ENCODE measurements at regions not wholly inside any gene's neighbourhood (a gene's known extent, or its start where the extent isn't known, plus 50 kb on each side); places are given as distances from the start of the nearest gene placed in this dataset.

DNA sequence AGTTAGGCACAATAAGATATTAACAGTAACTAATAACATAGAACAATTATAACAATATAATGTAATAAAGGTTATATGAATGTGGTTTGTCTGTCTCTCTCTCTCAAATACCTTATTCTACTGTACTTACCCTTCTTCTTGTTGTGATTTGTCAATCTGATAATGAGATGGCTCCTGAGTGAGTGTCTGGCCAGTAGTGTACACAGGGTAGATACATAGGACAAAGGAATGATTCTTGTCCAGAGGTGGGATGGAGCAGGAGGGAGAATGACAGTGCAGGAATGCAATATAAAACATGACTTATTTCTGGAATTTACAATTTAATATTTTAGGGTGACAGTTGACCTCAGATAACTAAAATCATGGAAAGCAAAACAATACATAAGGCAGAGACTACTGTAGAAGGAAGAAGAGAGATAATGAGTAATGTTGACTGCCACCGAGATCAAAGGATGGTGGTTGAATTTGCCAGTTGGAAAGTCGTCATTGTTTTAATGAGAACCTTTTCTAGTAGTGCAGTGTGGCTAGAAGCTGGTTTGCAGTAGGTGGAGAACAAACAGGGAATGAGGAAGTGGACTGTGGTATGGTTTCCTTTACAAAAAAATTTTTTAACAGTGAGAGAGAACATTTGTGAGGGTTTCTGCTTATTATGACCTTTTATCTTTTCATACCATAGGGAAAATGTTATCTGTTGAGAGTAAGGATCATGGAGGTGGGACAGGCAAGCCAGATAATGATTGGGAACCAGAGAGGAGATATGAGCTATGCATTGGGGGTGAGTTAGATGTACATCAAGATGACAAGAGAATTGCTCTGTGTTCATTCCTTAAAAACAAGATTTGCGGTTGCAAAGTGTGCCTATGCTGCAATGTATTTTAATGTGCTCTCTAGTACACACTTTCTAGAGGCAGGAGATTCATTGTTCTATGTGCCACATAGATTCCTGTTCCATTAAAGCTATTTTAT, 458.3 kb downstream of the BTG1 start:
- no peak overlapping the region for H3K4me3 ChIP-seq (ENCODE audit: low read depth, low read length)
- DNase-seq (ENCODE audit: low read depth): peak; percentile 32
- TF ChIP-seq, protein P1, sequence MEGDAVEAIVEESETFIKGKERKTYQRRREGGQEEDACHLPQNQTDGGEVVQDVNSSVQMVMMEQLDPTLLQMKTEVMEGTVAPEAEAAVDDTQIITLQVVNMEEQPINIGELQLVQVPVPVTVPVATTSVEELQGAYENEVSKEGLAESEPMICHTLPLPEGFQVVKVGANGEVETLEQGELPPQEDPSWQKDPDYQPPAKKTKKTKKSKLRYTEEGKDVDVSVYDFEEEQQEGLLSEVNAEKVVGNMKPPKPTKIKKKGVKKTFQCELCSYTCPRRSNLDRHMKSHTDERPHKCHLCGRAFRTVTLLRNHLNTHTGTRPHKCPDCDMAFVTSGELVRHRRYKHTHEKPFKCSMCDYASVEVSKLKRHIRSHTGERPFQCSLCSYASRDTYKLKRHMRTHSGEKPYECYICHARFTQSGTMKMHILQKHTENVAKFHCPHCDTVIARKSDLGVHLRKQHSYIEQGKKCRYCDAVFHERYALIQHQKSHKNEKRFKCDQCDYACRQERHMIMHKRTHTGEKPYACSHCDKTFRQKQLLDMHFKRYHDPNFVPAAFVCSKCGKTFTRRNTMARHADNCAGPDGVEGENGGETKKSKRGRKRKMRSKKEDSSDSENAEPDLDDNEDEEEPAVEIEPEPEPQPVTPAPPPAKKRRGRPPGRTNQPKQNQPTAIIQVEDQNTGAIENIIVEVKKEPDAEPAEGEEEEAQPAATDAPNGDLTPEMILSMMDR (IDR thresholded peaks at IDR 0.05; ENCODE audit: insufficient read depth, low read depth, low read length, missing control alignments): no peak

DNA sequence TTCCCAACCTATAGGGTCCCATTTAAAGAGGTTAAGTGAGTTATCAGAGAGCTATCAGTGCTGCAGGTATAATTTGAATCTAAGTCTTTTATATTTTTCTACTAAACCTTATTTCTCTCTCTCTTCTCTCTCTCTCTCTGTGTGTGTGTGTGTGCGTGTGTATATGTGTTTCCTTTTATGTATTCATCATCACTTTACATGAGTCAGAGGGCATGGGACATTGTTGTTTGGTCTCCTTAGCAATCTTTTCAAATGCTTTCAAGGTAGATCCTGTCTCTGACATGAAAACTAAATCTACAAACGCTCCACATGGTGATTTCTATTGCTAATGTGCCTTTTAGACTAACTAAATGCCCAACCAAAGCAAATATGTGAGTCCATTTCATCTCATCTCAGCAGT, 459.7 kb downstream of the BTG1 start:
- DNase-seq (ENCODE audit: low read depth): no peak
- TF ChIP-seq, protein P1 (IDR thresholded peaks at IDR 0.05; ENCODE audit: insufficient read depth, low read depth, low read length, missing control alignments): no peak
- no peak overlapping the region for H3K4me3 ChIP-seq (ENCODE audit: low read depth, low read length)

DNA sequence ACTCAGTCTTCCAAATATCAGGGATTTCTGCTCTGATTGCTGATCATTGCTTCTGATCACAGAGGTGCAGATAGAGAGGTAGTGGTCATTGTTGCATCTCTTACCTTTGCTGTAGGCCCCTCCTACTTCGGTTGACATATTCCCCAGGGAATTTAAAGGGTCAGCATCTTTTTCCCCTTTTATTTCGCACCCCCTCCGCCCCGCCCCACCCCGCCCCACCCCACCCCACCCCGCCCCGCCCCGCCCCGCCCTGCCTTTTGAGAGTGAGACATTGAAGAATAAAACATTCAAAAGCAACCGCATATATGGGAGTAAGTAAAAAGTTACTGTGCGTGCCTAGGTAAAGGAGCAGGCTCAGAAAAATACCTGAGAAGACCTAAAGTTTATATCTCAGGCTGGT, 463.9 kb downstream of the BTG1 start:
- H3K4me3 ChIP-seq (ENCODE audit: low read depth, low read length): no peak overlapping the region
- DNase-seq (ENCODE audit: low read depth): no peak
- TF ChIP-seq, protein P1 (IDR thresholded peaks at IDR 0.05; ENCODE audit: insufficient read depth, low read depth, low read length, missing control alignments): no peak

DNA sequence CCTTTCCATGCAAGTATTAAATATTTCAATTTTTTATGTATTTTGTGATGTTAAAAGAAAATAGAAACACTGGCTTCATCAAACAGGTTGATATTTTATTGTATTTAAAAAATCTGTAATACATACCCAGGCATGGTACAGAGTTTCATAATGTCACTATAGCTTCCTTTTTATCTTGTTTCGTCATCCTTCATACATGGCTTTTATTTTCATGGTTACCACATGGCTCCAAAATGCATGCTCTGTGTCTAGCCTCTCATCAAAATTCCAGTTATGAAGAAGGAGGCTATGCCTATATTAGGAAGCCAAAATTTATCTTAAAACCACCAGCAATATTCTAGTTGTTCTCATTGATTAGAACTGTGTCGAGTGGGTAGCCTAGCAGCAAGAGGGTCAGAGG, 464.8 kb downstream of the BTG1 start:
- no peak for DNase-seq (ENCODE audit: low read depth)
- TF ChIP-seq, protein P1 (IDR thresholded peaks at IDR 0.05; ENCODE audit: insufficient read depth, low read depth, low read length, missing control alignments): no peak
- no peak overlapping the region for H3K4me3 ChIP-seq (ENCODE audit: low read depth, low read length)

DNA sequence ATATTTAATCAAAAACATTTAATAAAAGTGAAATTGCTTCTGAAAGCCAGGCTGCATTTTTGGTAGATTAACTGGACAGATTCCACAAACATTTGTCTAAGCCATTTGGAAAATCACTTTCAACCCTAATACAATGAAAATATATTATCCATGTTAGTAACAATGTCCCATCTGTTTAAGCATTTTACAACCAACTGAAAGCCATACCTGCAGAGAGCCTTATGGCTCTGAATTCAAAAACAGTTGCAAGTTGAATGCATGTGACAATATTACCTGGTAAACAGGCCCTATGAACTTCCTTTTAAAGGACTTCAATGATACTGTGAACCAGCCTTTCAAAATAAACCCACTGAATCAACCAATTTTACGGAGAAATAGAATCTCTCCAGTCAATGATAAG, 468.1 kb downstream of the BTG1 start:
- TF ChIP-seq, protein P1 (IDR thresholded peaks at IDR 0.05; ENCODE audit: insufficient read depth, low read depth, low read length, missing control alignments): no peak
- H3K4me3 ChIP-seq (ENCODE audit: low read depth, low read length): no peak overlapping the region
- no peak for DNase-seq (ENCODE audit: low read depth)

DNA sequence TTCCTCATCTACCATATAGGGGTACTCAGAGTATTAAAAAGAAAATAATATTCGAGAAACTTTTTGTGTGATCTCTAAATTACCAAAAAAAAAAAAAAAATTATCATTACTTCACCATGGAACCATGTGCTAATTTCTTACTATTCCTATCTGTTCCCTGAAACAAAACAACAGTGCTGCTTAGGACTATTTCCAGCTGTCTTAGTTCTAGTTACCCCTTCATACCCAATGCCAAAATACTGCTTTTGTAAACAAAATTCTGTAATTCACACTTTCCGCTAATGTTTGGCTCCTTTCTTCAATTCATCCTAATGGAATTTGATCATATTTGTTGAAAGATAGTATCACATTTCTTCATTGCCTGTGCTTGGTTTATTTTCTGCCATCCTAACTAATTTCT, 470.2 kb downstream of the BTG1 start:
- no peak overlapping the region for H3K4me3 ChIP-seq (ENCODE audit: low read depth, low read length)
- TF ChIP-seq, protein P1 (IDR thresholded peaks at IDR 0.05; ENCODE audit: insufficient read depth, low read depth, low read length, missing control alignments): no peak
- no peak for DNase-seq (ENCODE audit: low read depth)
